ENCODE measurements at regions not wholly inside any gene's neighbourhood (a gene's known extent, or its start where the extent isn't known, plus 50 kb on each side); places are given as distances from the start of the nearest gene placed in this dataset.

DNA sequence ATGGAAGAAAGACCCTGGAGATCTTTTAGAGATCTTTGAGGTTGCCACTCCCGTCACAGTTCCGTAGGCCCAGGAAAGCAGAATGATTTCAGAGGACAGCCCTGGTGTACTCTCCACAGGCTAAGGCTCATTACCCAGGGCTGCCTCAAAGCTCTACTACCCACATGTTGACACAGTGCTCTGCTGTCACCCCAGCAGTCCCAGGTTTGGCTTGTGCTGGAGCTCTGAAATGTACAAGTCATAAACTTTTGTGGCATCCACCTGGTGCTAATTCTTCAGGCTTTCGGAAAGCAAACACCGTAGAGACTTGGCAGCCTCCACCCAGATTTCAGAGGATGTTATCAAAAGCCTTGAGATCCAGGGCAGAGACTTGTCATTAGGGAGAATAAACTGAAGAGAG lies 136.5 kb downstream of the MTRR start:
- no peaks in the 10 kb centered on the region for H3K4me1 Mint-ChIP-seq (ENCODE audit: low read depth)
- DNase-seq (no peak), ATAC-seq (no peak)
- H3K27ac Mint-ChIP-seq = no peak overlapping the region
- POLR2A ChIA-PET = no interaction called here
- H3K4me3 Mint-ChIP-seq = no peak overlapping the region
- no peaks in the 10 kb centered on the region for H3K27me3 Mint-ChIP-seq (ENCODE audit: low read depth)
- no peaks in the 10 kb centered on the region for H3K9me3 Mint-ChIP-seq (ENCODE audit: insufficient read depth)
- CTCF ChIA-PET = no interaction called here
- H3K36me3 Mint-ChIP-seq (ENCODE audit: low read depth) = no peaks in the 10 kb centered on the region

DNA sequence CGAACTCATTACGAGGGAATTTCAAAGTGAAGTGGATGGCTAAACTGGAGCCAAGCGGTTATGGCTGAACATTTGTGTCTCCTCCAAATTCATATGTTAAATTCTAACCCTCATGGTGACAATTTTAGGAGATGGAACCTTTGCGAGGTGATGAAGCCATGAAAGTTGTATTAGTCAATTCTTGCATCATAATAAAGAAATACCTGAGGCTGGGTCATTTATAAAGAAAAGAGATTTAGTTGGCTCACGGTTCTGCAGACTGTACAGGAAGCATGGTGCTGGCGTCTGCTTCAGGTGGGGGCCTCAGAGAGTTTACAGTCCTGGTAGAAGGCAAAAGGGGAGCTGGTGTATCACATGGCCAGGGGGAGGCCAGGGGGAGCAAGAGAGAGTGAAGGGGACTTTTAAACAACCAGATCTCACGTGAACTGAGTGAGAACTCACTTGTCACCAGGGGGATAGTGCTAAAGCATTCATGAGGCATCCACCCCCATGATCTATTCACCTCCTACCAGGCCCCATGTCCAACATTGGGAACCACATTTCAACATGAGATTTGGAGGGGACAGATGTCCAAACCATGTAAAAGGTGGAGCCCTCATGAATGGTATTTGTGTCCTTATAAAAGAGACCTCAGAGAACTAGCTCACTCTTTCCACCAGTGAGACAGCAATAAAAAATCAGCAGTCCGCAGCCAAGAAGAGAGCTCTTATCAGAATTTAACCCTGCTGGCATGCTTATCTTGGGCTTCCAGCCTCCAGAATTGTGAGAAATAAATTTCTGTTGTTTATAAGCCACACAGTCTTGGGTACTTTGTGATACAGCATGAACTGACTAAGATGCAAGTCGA lies 143.4 kb downstream of the MTRR start:
- Mint-ChIP-seq H3K4me1 (ENCODE audit: low read depth) (no peaks in the 10 kb centered on the region), H3K9me3 (ENCODE audit: insufficient read depth) (no peaks in the 10 kb centered on the region), H3K27me3 (ENCODE audit: low read depth) (no peaks in the 10 kb centered on the region), H3K4me3 (no peak overlapping the region), H3K27ac (no peak overlapping the region), H3K36me3 (ENCODE audit: low read depth) (no peaks in the 10 kb centered on the region)
- DNase-seq = no peak
- no peak for ATAC-seq
- ChIA-PET POLR2A (no interaction called here), CTCF (no interaction called here)

GRCh38 chr5:8013948-8014710 lies 145.2 kb downstream of the MTRR start:
- CTCF ChIA-PET = no interaction called here
- no peaks in the 10 kb centered on the region for H3K9me3 Mint-ChIP-seq (ENCODE audit: insufficient read depth)
- H3K27me3 Mint-ChIP-seq (ENCODE audit: low read depth) = no peaks in the 10 kb centered on the region
- H3K36me3 Mint-ChIP-seq (ENCODE audit: low read depth) = no peaks in the 10 kb centered on the region
- DNase-seq (no peak), ATAC-seq (no peak)
- no peaks in the 10 kb centered on the region for H3K4me1 Mint-ChIP-seq (ENCODE audit: low read depth)
- no peak overlapping the region for H3K4me3 Mint-ChIP-seq
- POLR2A ChIA-PET = no interaction called here
- H3K27ac Mint-ChIP-seq = no peak overlapping the region

GRCh38 chr5:8019719-8020218 lies 150.8 kb downstream of the MTRR start:
- ATAC-seq (no peak), DNase-seq (no peak)
- no peaks in the 10 kb centered on the region for H3K27me3 Mint-ChIP-seq (ENCODE audit: low read depth)
- H3K4me1 Mint-ChIP-seq (ENCODE audit: low read depth) = no peaks in the 10 kb centered on the region
- no peak overlapping the region for H3K4me3 Mint-ChIP-seq
- no peak overlapping the region for H3K27ac Mint-ChIP-seq
- ChIA-PET CTCF (no interaction called here), POLR2A (no interaction called here)
- no peaks in the 10 kb centered on the region for H3K36me3 Mint-ChIP-seq (ENCODE audit: low read depth)
- no peaks in the 10 kb centered on the region for H3K9me3 Mint-ChIP-seq (ENCODE audit: insufficient read depth)

GRCh38 chr5:8020861-8021514 lies 152.0 kb downstream of the MTRR start:
- no peaks in the 10 kb centered on the region for H3K9me3 Mint-ChIP-seq (ENCODE audit: insufficient read depth)
- H3K27ac Mint-ChIP-seq = no peak overlapping the region
- H3K27me3 Mint-ChIP-seq (ENCODE audit: low read depth) = no peaks in the 10 kb centered on the region
- CTCF ChIA-PET = no interaction called here
- no peaks in the 10 kb centered on the region for H3K36me3 Mint-ChIP-seq (ENCODE audit: low read depth)
- no peak for DNase-seq
- no peak for ATAC-seq
- H3K4me1 Mint-ChIP-seq (ENCODE audit: low read depth) = no peaks in the 10 kb centered on the region
- POLR2A ChIA-PET = no interaction called here
- no peak overlapping the region for H3K4me3 Mint-ChIP-seq

- CTCF ChIA-PET = no interaction called here
- H3K9me3 Mint-ChIP-seq (ENCODE audit: insufficient read depth) = peaks cover under 1% of the 10 kb centered on the region
- POLR2A ChIA-PET = no interaction called here
- no peaks in the 10 kb centered on the region for H3K27me3 Mint-ChIP-seq (ENCODE audit: low read depth)
- H3K4me1 Mint-ChIP-seq (ENCODE audit: low read depth) = no peaks in the 10 kb centered on the region
- DNase-seq = no peak
- H3K36me3 Mint-ChIP-seq (ENCODE audit: low read depth) = no peaks in the 10 kb centered on the region
- H3K4me3 Mint-ChIP-seq = no peak overlapping the region
- no peak overlapping the region for H3K27ac Mint-ChIP-seq
- no peak for ATAC-seq
These were observed 159.3 kb downstream of the MTRR start for GRCh38 chr5:8028243-8028642.

GRCh38 chr5:8033261-8033660 lies 164.3 kb downstream of the MTRR start:
- H3K4me1 Mint-ChIP-seq (ENCODE audit: low read depth) = no peaks in the 10 kb centered on the region
- DNase-seq = no peak
- CTCF ChIA-PET = no interaction called here
- H3K27ac Mint-ChIP-seq = no peak overlapping the region
- no peak overlapping the region for H3K4me3 Mint-ChIP-seq
- H3K27me3 Mint-ChIP-seq (ENCODE audit: low read depth) = no peaks in the 10 kb centered on the region
- no peak for ATAC-seq
- POLR2A ChIA-PET = no interaction called here
- no peaks in the 10 kb centered on the region for H3K36me3 Mint-ChIP-seq (ENCODE audit: low read depth)
- peaks cover 5% of the 10 kb centered on the region for H3K9me3 Mint-ChIP-seq (ENCODE audit: insufficient read depth)

DNA sequence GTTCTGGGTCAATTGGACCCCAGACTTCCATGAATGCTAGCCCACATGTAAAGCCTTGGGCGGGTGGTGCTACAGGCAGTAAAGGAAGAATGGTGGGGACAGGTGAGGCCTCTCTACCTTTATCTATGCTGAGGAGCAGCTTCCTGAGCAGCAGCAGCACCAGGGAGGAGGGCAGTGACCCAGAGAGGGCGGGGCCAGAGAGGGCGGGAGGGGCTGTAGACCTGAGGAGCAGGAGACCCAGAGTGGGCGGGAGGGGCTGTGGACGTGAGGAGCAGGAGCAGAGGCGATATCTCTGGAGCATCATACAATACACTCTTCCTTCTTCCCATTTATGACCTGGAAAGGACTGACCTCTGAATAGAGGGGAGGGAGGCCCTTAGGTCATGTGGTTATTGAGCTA lies 165.9 kb downstream of the MTRR start:
- no peaks in the 10 kb centered on the region for H3K4me1 Mint-ChIP-seq (ENCODE audit: low read depth)
- H3K27me3 Mint-ChIP-seq (ENCODE audit: low read depth) = no peaks in the 10 kb centered on the region
- no peak overlapping the region for H3K27ac Mint-ChIP-seq
- H3K36me3 Mint-ChIP-seq (ENCODE audit: low read depth) = no peaks in the 10 kb centered on the region
- ChIA-PET POLR2A (no interaction called here), CTCF (no interaction called here)
- H3K9me3 Mint-ChIP-seq (ENCODE audit: insufficient read depth) = peaks cover 5% of the 10 kb centered on the region
- no peak for ATAC-seq
- no peak for DNase-seq
- H3K4me3 Mint-ChIP-seq = no peak overlapping the region

GRCh38 chr5:8048920-8049319 lies 180.0 kb downstream of the MTRR start:
- no peak for DNase-seq
- ATAC-seq = no peak
- no peak overlapping the region for H3K27ac Mint-ChIP-seq
- CTCF ChIA-PET = no interaction called here
- POLR2A ChIA-PET = no interaction called here
- H3K36me3 Mint-ChIP-seq (ENCODE audit: low read depth) = no peaks in the 10 kb centered on the region
- H3K27me3 Mint-ChIP-seq (ENCODE audit: low read depth) = no peaks in the 10 kb centered on the region
- no peak overlapping the region for H3K4me3 Mint-ChIP-seq
- H3K4me1 Mint-ChIP-seq (ENCODE audit: low read depth) = no peaks in the 10 kb centered on the region
- H3K9me3 Mint-ChIP-seq (ENCODE audit: insufficient read depth) = no peaks in the 10 kb centered on the region

DNA sequence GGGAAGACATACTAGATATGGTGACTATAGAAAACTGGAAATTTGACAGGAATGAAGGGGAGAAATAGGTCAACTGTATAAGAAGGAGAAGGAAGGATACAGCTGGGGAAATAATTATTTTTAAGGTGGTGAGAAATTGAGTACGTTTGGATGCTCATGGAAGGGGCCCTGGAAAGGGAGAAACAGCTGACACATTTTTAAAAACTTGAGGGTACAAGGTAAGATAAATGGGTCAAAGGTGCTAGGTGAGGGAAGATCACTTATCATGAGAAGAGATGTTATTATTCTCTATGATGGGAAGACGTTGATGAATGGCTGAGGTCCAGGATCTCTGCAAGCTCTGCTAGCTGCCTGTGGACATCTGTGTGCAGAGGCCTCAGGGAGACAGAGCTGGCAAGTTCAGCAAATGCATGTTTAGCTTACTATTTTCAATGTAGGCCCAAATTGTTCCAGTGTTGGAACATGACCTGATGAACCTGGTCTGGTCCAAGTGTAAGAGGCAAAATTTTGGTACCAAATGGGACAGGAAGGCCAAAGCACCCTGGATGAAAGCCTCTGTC lies 181.7 kb downstream of the MTRR start:
- CTCF ChIA-PET = no interaction called here

DNA sequence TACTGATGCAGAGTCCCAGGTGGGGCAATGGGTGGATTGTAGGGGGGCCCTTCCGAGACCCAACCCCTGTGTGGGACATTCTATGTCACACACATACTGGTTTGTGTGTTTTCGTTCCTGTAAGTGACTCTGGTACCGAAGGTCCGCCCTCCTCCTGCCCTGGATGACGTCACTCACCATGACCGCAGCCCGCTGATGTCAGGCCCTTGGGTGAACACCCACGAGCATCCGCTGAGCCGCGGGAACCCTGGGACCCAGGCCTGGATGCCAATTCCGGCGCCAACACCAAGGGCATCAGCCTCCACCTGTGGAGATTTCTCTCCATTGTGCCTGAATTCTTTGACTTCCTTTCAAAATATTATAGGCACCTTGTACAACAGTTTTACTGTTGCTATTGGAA lies 184.3 kb downstream of the MTRR start:
- ATAC-seq (no peak), DNase-seq (no peak)
- Mint-ChIP-seq H3K9me3 (ENCODE audit: insufficient read depth) (no peaks in the 10 kb centered on the region), H3K27ac (no peak overlapping the region), H3K36me3 (ENCODE audit: low read depth) (no peaks in the 10 kb centered on the region), H3K4me1 (ENCODE audit: low read depth) (no peaks in the 10 kb centered on the region), H3K4me3 (no peak overlapping the region), H3K27me3 (ENCODE audit: low read depth) (no peaks in the 10 kb centered on the region)
- ChIA-PET CTCF (no interaction called here), POLR2A (no interaction called here)

More for the DNA sequence above, 181.7 kb downstream of the MTRR start:
- DNase-seq = no peak
- H3K27ac Mint-ChIP-seq = no peak overlapping the region
- no peaks in the 10 kb centered on the region for H3K9me3 Mint-ChIP-seq (ENCODE audit: insufficient read depth)
- no peaks in the 10 kb centered on the region for H3K36me3 Mint-ChIP-seq (ENCODE audit: low read depth)
- no peak overlapping the region for H3K4me3 Mint-ChIP-seq
- H3K4me1 Mint-ChIP-seq (ENCODE audit: low read depth) = no peaks in the 10 kb centered on the region
- ATAC-seq = no peak
- POLR2A ChIA-PET = no interaction called here
- H3K27me3 Mint-ChIP-seq (ENCODE audit: low read depth) = no peaks in the 10 kb centered on the region

DNA sequence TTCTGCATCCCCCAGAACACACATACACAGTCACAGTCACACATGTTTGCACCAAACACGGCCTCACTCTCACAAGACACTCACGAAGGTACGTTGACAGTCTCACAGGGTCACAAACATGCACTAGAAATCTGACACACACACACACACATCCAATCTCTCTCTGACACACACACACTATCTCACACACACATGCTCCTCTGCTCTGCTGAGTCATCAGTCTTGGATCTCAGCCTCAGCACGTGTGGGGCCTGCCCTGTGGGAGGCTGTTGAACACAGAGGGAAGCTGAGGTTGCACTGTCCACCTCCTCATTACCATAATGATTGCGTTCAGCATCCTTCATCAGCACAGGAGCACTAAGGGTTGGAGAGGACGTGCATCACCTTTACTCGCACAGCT lies 188.8 kb downstream of the MTRR start:
- ChIA-PET POLR2A (no interaction called here), CTCF (no interaction called here)
- no peaks in the 10 kb centered on the region for H3K4me1 Mint-ChIP-seq (ENCODE audit: low read depth)
- no peak overlapping the region for H3K27ac Mint-ChIP-seq
- no peaks in the 10 kb centered on the region for H3K9me3 Mint-ChIP-seq (ENCODE audit: insufficient read depth)
- DNase-seq = no peak
- no peak for ATAC-seq
- no peak overlapping the region for H3K4me3 Mint-ChIP-seq
- no peaks in the 10 kb centered on the region for H3K36me3 Mint-ChIP-seq (ENCODE audit: low read depth)
- H3K27me3 Mint-ChIP-seq (ENCODE audit: low read depth) = no peaks in the 10 kb centered on the region

Measured in activated CD8-positive, alpha-beta T cell treated with anti-CD3 and anti-CD28 coated beads, Interleukin-2, amount 10 ng/mL, durations not matched to agents 7 days and 5 days (primary cell).